ENCODE measurements at regions not wholly inside any gene's neighbourhood (a gene's known extent, or its start where the extent isn't known, plus 50 kb on each side); places are given as distances from the start of the nearest gene placed in this dataset.

GRCh38 chr4:19729886-19730651 is 521.6 kb upstream of the SLIT2 start:
- H3K36me3 ChIP-seq, result no peaks in the 10 kb centered on the region
- no peaks in the 10 kb centered on the region for H3K4me1 ChIP-seq
- no peaks in the 10 kb centered on the region for H3K27me3 ChIP-seq
- ATAC-seq (ENCODE audit: low FRiP score in 2 of 2) (no peak), DNase-seq (no peak)
- H3K27ac ChIP-seq, result no peak overlapping the region
- no peak overlapping the region for H3K4me3 ChIP-seq
- peaks cover 0 to 4% (median 0%) of the 10 kb centered on the region in 4 donors for H3K9me3 ChIP-seq
- TF ChIP-seq EP300 (IDR thresholded peaks at IDR 0.05), result no peak
- TF ChIP-seq, protein P1, sequence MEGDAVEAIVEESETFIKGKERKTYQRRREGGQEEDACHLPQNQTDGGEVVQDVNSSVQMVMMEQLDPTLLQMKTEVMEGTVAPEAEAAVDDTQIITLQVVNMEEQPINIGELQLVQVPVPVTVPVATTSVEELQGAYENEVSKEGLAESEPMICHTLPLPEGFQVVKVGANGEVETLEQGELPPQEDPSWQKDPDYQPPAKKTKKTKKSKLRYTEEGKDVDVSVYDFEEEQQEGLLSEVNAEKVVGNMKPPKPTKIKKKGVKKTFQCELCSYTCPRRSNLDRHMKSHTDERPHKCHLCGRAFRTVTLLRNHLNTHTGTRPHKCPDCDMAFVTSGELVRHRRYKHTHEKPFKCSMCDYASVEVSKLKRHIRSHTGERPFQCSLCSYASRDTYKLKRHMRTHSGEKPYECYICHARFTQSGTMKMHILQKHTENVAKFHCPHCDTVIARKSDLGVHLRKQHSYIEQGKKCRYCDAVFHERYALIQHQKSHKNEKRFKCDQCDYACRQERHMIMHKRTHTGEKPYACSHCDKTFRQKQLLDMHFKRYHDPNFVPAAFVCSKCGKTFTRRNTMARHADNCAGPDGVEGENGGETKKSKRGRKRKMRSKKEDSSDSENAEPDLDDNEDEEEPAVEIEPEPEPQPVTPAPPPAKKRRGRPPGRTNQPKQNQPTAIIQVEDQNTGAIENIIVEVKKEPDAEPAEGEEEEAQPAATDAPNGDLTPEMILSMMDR (IDR thresholded peaks at IDR 0.05), result no peak
- no peak for TF ChIP-seq POLR2A (IDR thresholded peaks at IDR 0.05)
- no peak for TF ChIP-seq POLR2AphosphoS5 (IDR thresholded peaks at IDR 0.05)
- 24 to 28% methylated on average over 8 of the region's 8 CpGs for WGBS, 2 donors

GRCh38 chr4:19728773-19729172 is 522.9 kb upstream of the SLIT2 start:
- no peak overlapping the region for H3K27ac ChIP-seq
- H3K36me3 ChIP-seq, result no peaks in the 10 kb centered on the region
- H3K4me1 ChIP-seq, result no peaks in the 10 kb centered on the region
- 41 to 67% methylated on average over 1 of the region's 1 CpG for WGBS, 2 donors
- peaks cover 0 to 4% (median 0%) of the 10 kb centered on the region in 4 donors for H3K9me3 ChIP-seq
- no peaks in the 10 kb centered on the region for H3K27me3 ChIP-seq
- DNase-seq, result no peak
- TF ChIP-seq, protein P1 (IDR thresholded peaks at IDR 0.05), result no peak
- TF ChIP-seq POLR2AphosphoS5 (IDR thresholded peaks at IDR 0.05) (no peak), POLR2A (IDR thresholded peaks at IDR 0.05) (no peak), EP300 (IDR thresholded peaks at IDR 0.05) (no peak)
- no peak for ATAC-seq (ENCODE audit: low FRiP score in 2 of 2)
- no peak overlapping the region for H3K4me3 ChIP-seq

DNA sequence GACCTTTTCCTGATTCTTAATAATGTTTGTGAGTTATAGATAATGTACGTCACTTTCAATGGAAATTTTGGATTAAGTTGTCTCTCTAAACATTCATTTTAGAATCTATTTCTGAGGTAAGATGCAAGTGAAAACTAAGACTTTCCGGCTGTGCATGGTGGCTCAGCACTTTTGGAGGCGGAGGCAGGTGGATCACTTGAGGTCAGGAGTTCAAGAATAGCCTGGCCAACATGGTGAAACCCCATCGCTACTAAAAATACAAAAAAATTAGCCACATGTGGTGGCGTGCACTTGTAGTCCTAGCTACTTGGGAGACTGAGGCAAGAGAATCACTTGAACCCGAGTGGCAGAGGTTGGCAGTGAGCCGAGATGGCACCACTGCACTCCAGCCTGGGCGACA is 524.6 kb upstream of the SLIT2 start:
- Histone ChIP-seq H3K27ac (no peak overlapping the region), H3K9me3 (peaks cover 0 to 4% (median 0%) of the 10 kb centered on the region in 4 donors), H3K4me1 (no peaks in the 10 kb centered on the region), H3K4me3 (no peak overlapping the region), H3K27me3 (no peaks in the 10 kb centered on the region), H3K36me3 (no peaks in the 10 kb centered on the region)
- WGBS, 2 donors, result 88% methylated on average over 8 of the region's 8 CpGs
- no peak for TF ChIP-seq POLR2AphosphoS5 (IDR thresholded peaks at IDR 0.05)
- no peak for TF ChIP-seq POLR2A (IDR thresholded peaks at IDR 0.05)
- DNase-seq (no peak), ATAC-seq (ENCODE audit: low FRiP score in 2 of 2) (no peak)

DNA sequence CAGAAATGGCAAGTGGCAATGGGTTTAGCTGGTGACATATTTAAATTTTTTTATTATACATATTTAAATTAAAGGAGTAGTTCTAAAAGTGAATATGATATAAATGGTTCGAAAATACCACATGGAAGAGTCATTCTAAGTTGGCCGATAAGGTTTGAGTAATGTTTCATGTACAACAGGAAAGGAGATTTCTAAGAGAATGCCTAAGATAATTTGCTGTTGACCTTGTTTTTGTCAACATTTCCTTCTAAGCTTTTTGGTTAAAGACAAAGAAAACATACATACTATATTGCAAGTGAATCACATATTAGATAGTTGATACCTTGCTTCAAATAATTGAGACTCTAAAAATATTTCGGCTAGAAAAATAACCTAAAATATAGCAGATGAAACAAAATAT is 526.6 kb upstream of the SLIT2 start:
- H3K4me1 ChIP-seq, result no peaks in the 10 kb centered on the region
- ATAC-seq (ENCODE audit: low FRiP score in 2 of 2) (no peak), DNase-seq (no peak)
- H3K27me3 ChIP-seq, result no peaks in the 10 kb centered on the region
- H3K27ac ChIP-seq, result no peak overlapping the region
- no peaks in the 10 kb centered on the region for H3K9me3 ChIP-seq
- no peak overlapping the region for H3K4me3 ChIP-seq
- no peaks in the 10 kb centered on the region for H3K36me3 ChIP-seq
- TF ChIP-seq, protein P1 (IDR thresholded peaks at IDR 0.05), result no peak
- TF ChIP-seq POLR2AphosphoS5 (IDR thresholded peaks at IDR 0.05) (no peak), POLR2A (IDR thresholded peaks at IDR 0.05) (no peak), EP300 (IDR thresholded peaks at IDR 0.05) (no peak)
- 87 to 91% methylated on average over 3 of the region's 3 CpGs for WGBS, 2 donors

- Histone ChIP-seq H3K27ac (no peak overlapping the region), H3K27me3 (no peaks in the 10 kb centered on the region), H3K4me3 (no peak overlapping the region), H3K4me1 (no peaks in the 10 kb centered on the region), H3K36me3 (no peaks in the 10 kb centered on the region), H3K9me3 (no peaks in the 10 kb centered on the region)
- DNase-seq (no peak), ATAC-seq (ENCODE audit: low FRiP score in 2 of 2) (no peak)
- TF ChIP-seq EP300 (IDR thresholded peaks at IDR 0.05), result no peak
- TF ChIP-seq, protein P1 (IDR thresholded peaks at IDR 0.05), result no peak
- TF ChIP-seq POLR2AphosphoS5 (IDR thresholded peaks at IDR 0.05), result no peak
- no peak for TF ChIP-seq POLR2A (IDR thresholded peaks at IDR 0.05)
- WGBS, 2 donors, result 32 to 45% methylated on average over 1 of the region's 1 CpG
Measured at GRCh38 chr4:19722404-19722803, 529.3 kb upstream of the SLIT2 start.
